ENCODE measurements at regions not wholly inside any gene's neighbourhood (a gene's known extent, or its start where the extent isn't known, plus 50 kb on each side); places are given as distances from the start of the nearest gene placed in this dataset.

DNA sequence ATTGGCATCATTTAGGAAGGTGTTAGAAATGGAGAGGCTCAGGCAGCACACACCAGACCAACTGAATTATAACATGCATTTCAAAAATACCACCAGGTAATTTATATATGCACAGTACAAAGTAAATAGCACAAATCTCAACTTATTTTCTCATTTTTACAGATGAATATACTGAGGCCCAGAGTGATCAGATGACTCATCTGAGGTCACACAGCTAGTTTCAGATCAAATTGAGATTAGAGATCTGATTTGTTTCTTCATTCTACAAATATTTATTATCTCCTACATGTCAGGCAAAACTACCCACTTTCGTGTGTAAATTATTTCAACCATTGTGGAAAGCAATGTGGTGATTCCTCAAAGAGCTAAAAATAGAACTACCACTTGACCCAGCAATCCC lies 507.1 kb downstream of the TLE4 start:
- no peak for DNase-seq

- no peak for DNase-seq
Observed at GRCh38 chr9:80077059-80077458, 505.3 kb downstream of the TLE4 start.

- DNase-seq, result no peak
Observed at GRCh38 chr9:80076162-80076561, 504.4 kb downstream of the TLE4 start.

- no peak for DNase-seq
Observed at GRCh38 chr9:80074439-80074838, 502.7 kb downstream of the TLE4 start.

GRCh38 chr9:80072451-80072850 lies 500.7 kb downstream of the TLE4 start:
- no peak for DNase-seq

- DNase-seq, result no peak
Observed at GRCh38 chr9:80070071-80070742, 498.4 kb downstream of the TLE4 start.

GRCh38 chr9:80066931-80067330 lies 495.2 kb downstream of the TLE4 start:
- no peak for DNase-seq

DNA sequence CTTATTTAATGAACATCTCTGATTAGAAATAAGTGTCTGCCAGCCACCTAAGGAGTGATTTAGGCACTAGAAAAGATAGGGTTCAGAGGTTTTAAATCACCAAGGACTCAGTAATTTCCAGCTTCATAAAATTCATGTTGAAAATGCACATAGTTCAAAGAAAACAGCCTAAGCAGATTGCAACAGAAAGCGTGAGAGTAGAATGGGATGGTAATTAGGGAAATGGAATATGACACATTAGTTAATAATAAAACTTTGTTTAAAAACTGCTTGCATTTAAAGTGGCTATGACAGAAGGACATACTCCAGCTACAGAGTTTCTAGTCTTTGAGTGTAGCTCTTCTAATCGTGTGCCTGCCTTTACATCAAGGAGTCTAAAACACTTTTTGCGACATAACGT lies 490.8 kb downstream of the TLE4 start:
- DNase-seq, result no peak

DNA sequence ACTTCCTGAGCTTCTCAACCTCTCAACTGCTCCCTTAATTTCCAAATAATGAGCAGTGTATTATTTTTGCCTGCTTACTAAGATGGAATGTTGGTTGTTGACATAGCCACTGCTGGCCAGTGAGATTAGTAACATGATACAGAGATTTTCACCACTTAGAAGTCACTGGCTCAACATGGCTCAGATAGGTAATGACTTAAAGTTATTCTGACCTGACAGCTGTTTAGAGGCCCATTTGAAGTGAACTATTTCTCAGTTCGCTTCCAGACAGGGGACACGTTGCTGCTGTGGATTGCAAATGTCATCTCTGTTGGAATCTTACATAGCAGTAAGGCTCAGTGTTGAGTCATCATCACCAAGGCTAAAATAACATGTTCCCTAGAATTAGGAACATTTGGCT lies 490.2 kb downstream of the TLE4 start:
- DNase-seq, result peak; percentile 12

- no peak for DNase-seq
Observed at GRCh38 chr9:80061096-80061495, 489.3 kb downstream of the TLE4 start.

- no peak for DNase-seq
Observed at GRCh38 chr9:80059979-80060378, 488.2 kb downstream of the TLE4 start.

GRCh38 chr9:80059191-80059590 lies 487.4 kb downstream of the TLE4 start:
- no peak for DNase-seq

DNA sequence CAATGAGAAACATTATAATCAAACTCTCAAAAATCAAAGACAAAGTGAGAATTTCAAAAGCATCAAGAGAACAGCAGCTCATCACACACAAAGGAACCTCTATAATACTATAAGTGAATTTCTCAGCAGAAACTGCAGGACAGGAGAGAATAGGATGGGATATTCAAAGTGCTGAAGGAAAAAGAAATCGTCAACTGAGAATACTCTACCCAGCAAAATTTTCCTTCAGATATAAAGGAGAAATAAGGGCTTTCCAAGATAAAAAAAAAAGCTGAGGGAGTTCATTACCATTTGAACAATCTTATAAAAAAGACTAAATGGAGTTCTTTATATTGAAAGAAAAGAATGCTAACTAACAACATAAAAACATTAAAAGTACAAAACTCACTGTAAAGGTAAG lies 481.1 kb downstream of the TLE4 start:
- no peak for DNase-seq

GRCh38 chr9:80049096-80049782 lies 477.5 kb downstream of the TLE4 start:
- DNase-seq, result no peak

DNA sequence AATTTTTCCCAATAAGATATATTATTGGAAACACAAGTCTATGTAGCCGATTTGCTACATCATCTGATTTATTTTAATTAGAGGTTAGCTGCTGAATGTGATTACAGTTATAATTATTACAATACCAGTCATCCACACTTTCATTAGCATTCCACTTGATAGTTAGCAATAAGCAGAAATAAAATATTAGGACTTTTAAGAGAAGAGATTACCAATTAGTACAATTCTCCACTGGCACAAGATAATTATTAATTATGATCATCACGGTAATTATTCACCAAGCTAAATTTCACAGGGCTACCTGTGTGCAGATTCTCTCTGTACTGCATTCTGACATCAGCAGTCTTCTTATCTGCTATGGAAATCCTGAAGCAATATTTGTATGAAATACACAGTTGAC lies 474.7 kb downstream of the TLE4 start:
- no peak for DNase-seq

DNA sequence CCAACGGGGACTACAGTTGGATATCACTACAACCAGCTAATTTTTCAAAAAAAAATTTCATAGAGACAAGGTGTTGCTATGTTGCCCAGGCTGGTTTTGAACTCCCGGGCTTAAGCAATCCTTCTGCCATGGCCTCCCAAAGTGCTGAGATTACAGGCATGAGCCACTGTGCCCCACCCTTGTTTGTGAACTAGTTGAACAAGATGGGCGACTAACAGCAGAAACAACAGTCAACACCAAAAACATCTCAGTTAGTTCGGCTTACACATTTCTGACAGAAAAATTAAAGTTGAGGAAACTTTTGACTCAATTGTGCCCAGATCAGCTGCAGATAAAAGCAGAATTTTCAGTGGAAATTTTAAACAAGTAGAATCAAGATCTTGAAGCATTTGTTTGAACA lies 470.1 kb downstream of the TLE4 start:
- no peak for DNase-seq

DNA sequence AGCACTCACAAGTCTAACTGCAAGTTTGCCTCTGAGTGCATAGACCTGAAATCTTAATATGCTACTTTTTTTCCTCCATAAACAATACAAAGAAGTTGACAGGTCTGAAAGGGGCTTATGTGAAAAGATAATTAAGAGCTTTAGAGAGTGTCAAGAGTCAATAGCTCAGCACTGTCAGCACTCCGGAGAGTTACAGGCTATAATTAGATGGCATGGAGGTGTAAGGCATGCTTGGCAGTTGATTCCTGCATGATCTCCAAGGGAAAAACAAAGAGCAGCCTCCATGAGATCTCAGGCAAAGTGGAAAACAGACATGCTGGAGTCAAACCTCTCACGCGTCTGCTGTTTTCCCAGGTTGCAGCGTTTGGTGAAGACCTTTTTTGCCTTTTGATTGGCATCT lies 468.7 kb downstream of the TLE4 start:
- DNase-seq, result no peak

GRCh38 chr9:80030801-80031200 lies 459.0 kb downstream of the TLE4 start:
- no peak for DNase-seq

- peak; percentile 25 for DNase-seq
Observed at GRCh38 chr9:80028501-80028900, 456.7 kb downstream of the TLE4 start.

DNA sequence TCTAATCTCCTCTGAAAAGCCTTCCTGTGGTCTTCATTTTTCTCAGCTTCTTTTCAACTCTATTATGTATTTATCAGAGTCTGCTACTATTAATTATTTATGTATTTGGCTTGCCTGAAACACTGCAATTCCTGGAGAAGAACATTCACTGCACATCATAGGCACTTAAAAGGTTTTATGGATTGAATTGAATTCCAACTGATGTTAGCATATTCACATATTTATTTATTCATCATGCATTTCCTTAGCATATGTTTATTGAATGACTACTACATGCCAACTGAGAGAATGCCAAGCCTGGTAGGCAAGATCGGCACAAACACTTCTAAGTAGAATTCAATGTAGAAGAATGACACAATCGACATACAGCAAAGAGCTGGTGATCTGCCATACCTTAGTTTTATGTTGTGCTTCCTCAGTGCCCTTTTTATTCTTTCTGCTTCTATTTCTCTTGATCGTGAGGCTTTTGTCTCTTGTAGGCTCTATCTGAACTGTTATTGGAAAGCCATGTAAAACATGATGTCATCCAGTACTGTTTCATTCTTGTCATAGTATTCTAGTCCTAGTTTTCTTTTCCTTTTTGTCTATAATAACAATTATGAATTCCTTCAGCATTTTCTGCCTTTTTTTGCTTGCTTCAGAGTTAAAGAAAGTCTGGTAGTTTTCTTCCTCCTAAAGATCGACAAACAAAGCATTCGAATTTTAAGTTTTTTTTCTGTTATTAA lies 454.2 kb downstream of the TLE4 start:
- no peak for DNase-seq

DNA sequence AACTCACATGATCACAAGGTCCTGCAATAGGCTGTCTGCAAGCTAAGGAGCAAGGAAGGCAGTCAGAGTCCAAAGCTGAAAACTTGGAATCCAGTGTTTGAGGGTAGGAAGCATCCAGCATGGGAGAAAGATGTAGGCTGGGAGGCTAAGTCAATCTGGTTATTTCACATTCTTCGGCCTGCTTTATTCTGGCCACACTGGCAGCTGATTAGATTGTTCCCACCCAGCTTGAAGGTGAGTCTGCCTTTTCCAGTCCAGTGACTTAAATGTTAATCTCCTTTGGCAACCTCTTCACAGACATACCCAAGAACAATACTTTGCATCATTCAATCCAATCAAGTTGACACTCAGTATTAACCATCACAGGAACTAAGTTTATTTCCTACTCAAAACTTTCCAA lies 453.4 kb downstream of the TLE4 start:
- DNase-seq, result no peak

DNA sequence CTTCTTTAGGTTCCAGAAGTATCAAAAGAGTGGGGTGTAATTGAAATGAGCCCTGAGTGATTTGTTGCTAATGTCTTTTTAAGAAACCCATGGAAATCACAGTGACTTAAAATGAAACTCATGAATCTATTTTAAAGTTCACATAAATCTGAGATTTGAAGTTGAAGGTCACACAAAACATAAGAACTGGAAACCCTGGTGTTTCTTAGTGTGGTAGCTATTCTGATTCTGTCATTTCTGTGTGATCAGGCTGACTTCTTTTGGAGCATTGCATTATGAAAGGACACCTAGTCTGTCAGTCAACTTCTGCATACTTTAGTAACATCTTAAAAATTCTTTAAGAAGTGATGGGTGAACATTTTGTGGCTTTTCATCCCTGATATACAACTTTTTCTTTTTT lies 448.8 kb downstream of the TLE4 start:
- no peak for DNase-seq

- DNase-seq, result no peak
Observed at GRCh38 chr9:80020056-80020455, 448.3 kb downstream of the TLE4 start.
